Mesothelial cell of epicardium (in vitro differentiated cells): ENCODE measurements at regions not wholly inside any gene's neighbourhood (a gene's known extent, or its start where the extent isn't known, plus 50 kb on each side); places are given as distances from the start of the nearest gene placed in this dataset.

Experiments
- DNase-seq, 2 experiments: peaks; one replicate each; pipeline ENCODE4 v3.0.0; 2021; ENCODE audit warnings: low spot score in 2 of 2; ENCODE audit not compliant: unreplicated experiment in 2 of 2
- H3K27ac Mint-ChIP-seq: 2 replicates; pipeline ENCODE4 v1.8.0; 2021; ENCODE audit warnings: mixed read lengths
- H3K27me3 Mint-ChIP-seq: 2 replicates; pipeline ENCODE4 v1.8.0; 2021; ENCODE audit warnings: low read depth, mixed read lengths
- H3K36me3 Mint-ChIP-seq: 2 replicates; pipeline ENCODE4 v1.8.0; 2021; ENCODE audit warnings: mixed read lengths
- H3K4me1 Mint-ChIP-seq: 2 replicates; pipeline ENCODE4 v1.8.0; 2021; ENCODE audit warnings: mixed read lengths
- H3K4me3 Mint-ChIP-seq: 2 replicates; pipeline ENCODE4 v1.8.0; 2021; ENCODE audit warnings: mild to moderate bottlenecking, moderate library complexity, mixed read lengths
- H3K9me3 Mint-ChIP-seq: 2 replicates; pipeline ENCODE4 v1.8.0; 2021; ENCODE audit warnings: mixed read lengths
- TF ChIP-seq, protein P1 (sequence below): fragments of 200-600 bp; sonication (generic); IDR thresholded peaks from one replicate; pipeline ENCODE4 v1.5.0; 2021; ENCODE audit warnings: antibody characterized with exemption; ENCODE audit not compliant: unreplicated experiment

DNA sequence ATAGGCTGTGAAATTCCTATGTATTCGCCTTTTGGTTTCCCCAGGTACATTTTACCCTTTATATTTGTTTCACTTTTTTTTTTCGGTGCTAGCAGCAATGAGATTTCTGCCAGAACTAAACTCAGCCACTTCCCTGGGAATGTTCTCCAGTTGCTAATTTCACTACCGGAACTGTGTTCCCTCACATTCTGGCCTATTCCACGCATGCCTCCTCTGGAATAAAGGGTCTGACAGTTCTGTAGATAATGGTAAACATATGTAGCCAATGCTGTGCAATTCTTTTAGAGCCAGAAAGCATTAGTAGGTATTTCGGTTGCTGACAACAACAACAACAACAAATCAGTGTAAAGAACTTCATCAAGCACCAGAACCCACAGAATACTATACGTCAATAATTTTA, 96.1 kb upstream of the TBX18 start:
- Mint-ChIP-seq H3K4me3 (no peak overlapping the region), H3K9me3 (no peaks in the 10 kb centered on the region), H3K27me3 (no peaks in the 10 kb centered on the region), H3K4me1 (no peaks in the 10 kb centered on the region), H3K27ac (no peak overlapping the region), H3K36me3 (no peaks in the 10 kb centered on the region)
- DNase-seq, result no peak
- TF ChIP-seq, protein P1, sequence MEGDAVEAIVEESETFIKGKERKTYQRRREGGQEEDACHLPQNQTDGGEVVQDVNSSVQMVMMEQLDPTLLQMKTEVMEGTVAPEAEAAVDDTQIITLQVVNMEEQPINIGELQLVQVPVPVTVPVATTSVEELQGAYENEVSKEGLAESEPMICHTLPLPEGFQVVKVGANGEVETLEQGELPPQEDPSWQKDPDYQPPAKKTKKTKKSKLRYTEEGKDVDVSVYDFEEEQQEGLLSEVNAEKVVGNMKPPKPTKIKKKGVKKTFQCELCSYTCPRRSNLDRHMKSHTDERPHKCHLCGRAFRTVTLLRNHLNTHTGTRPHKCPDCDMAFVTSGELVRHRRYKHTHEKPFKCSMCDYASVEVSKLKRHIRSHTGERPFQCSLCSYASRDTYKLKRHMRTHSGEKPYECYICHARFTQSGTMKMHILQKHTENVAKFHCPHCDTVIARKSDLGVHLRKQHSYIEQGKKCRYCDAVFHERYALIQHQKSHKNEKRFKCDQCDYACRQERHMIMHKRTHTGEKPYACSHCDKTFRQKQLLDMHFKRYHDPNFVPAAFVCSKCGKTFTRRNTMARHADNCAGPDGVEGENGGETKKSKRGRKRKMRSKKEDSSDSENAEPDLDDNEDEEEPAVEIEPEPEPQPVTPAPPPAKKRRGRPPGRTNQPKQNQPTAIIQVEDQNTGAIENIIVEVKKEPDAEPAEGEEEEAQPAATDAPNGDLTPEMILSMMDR, result no peak

DNA sequence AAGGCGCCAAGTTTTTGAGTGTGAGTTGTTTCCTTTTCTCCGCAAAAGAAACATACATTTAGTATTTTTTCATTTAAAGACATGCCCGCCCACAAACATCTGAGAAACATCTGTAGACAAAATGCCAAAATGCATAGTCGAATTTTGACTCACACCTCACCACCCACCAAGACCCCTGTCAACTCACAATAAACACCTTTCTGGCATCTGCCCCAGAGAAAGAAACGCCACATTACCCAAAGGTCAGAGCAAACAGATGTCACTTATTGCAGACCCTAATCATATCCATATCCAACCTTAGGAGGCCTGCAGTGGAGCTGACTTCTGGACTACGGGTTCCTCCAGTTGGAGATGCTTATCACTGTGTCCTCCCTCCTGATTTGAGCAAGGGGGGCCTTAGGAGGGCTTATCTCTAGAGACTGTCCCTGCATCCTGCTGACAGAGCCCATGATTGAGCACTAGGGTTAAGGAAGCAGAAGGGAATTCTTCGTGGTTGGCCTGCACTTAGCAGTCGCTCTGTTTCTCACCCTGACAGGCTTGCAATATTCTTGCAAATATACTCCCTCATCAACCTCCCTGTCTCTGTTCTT, 90.5 kb upstream of the TBX18 start:
- no peak overlapping the region for H3K4me3 Mint-ChIP-seq
- no peak overlapping the region for H3K27ac Mint-ChIP-seq
- H3K36me3 Mint-ChIP-seq, result no peaks in the 10 kb centered on the region
- H3K4me1 Mint-ChIP-seq, result no peaks in the 10 kb centered on the region
- TF ChIP-seq, protein P1, result no peak
- DNase-seq, result no peak
- H3K9me3 Mint-ChIP-seq, result no peaks in the 10 kb centered on the region
- H3K27me3 Mint-ChIP-seq, result no peaks in the 10 kb centered on the region

DNA sequence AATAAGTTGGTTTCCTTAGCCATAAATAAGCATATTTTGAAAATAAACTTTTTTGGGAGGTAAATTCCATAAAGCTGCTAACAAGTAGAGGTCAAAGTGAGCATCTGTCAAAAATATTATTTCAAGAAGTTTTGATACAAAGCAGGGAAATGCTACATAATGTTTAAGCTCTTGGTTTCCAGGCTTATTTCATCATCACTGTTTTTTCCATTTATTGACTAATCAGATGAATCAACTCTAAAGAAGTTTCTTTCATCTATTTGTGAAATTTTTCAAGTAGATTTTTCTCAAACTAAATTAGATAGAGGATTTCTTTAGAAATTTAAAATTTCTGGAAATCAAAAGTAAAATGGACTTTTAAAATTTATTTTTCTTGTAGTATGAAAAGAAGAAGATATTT, 89.5 kb upstream of the TBX18 start:
- no peak for DNase-seq
- H3K27ac Mint-ChIP-seq, result no peak overlapping the region
- H3K27me3 Mint-ChIP-seq, result no peaks in the 10 kb centered on the region
- no peaks in the 10 kb centered on the region for H3K36me3 Mint-ChIP-seq
- TF ChIP-seq, protein P1, result no peak
- no peaks in the 10 kb centered on the region for H3K9me3 Mint-ChIP-seq
- H3K4me1 Mint-ChIP-seq, result no peaks in the 10 kb centered on the region
- no peak overlapping the region for H3K4me3 Mint-ChIP-seq

DNA sequence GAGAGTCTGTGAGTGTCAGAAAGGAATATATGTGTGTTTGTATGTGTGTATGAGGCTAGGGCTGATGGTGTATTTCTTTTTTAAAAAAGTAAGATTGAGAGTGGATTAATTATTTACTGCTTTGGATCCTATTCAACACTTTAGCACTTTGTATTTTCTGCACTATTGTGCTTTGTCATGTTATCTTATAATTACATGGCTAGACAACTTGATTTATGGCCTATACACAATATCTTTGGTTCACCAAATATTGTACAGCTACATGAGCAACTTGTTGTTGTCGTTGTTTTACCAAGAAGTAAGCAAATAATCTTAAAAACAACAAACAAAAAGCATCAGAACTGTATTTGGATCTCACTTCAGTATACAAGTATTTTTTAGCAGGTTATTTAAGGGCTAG, 84.6 kb upstream of the TBX18 start:
- H3K36me3 Mint-ChIP-seq, result no peaks in the 10 kb centered on the region
- no peak overlapping the region for H3K27ac Mint-ChIP-seq
- TF ChIP-seq, protein P1, result no peak
- no peaks in the 10 kb centered on the region for H3K27me3 Mint-ChIP-seq
- no peak overlapping the region for H3K4me3 Mint-ChIP-seq
- no peak for DNase-seq
- H3K9me3 Mint-ChIP-seq, result no peaks in the 10 kb centered on the region
- H3K4me1 Mint-ChIP-seq, result peaks cover 3% of the 10 kb centered on the region

DNA sequence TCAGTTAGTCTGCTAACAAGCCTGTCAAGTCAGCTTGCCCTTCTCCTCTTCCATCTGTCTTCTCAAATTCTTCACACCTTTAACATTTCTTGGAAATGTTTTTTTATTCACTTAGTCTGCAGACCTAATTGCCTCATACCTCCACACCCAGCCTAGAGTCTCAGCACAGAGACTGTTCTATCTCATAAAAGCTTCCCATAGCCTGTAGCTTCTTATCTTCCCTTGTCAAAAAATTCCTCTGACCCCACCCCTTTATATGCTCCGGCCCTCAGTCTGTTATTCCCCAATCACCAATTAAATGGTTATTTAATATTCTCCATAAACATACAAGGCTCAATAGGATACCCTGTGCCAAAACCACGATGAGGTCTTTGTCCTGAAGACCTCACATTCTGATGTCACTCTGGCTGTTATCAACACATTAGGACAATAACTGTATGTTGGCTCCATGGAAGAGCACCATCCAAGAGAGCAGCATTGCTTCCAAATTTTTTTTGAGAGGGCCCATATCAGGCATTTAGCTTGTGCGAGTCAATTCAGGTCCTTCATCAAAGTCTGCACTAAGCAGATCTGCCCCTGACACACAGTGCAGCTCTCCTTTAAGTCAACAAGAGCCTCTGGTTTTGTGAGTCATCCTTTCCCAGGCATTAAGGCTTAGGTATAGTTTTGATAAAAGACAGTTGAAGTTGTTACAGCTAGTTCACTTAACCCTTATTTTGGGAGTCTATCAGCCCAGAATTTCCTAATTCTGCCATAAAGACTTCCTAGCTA, 83.2 kb upstream of the TBX18 start:
- no peak overlapping the region for H3K27ac Mint-ChIP-seq
- no peak for DNase-seq
- no peak overlapping the region for H3K4me3 Mint-ChIP-seq
- no peaks in the 10 kb centered on the region for H3K9me3 Mint-ChIP-seq
- TF ChIP-seq, protein P1, result no peak
- no peaks in the 10 kb centered on the region for H3K27me3 Mint-ChIP-seq
- H3K4me1 Mint-ChIP-seq, result peaks cover 3% of the 10 kb centered on the region
- H3K36me3 Mint-ChIP-seq, result no peaks in the 10 kb centered on the region
